Glutamatergic neuron (in vitro differentiated cells): ENCODE measurements at regions not wholly inside any gene's neighbourhood (a gene's known extent, or its start where the extent isn't known, plus 50 kb on each side); places are given as distances from the start of the nearest gene placed in this dataset.

Experiments
- DNase-seq: peaks from one replicate; pipeline ENCODE4 v3.0.0; 2022
- H3K27ac Mint-ChIP-seq: one replicate; pipeline ENCODE4 v1.8.0; 2020; ENCODE audit warnings: mild to moderate bottlenecking, mixed read lengths, inconsistent platforms; ENCODE audit not compliant: unreplicated experiment
- H3K27me3 Mint-ChIP-seq: one replicate; pipeline ENCODE4 v1.8.0; 2020; ENCODE audit warnings: mild to moderate bottlenecking, moderate library complexity, mixed read lengths, inconsistent platforms; ENCODE audit not compliant: unreplicated experiment
- H3K36me3 Mint-ChIP-seq: one replicate; pipeline ENCODE4 v1.8.0; 2020; ENCODE audit warnings: mild to moderate bottlenecking, mixed read lengths, inconsistent platforms; ENCODE audit not compliant: unreplicated experiment
- H3K4me1 Mint-ChIP-seq: one replicate; pipeline ENCODE4 v1.8.0; 2020; ENCODE audit warnings: mild to moderate bottlenecking, low read depth, mixed read lengths, inconsistent platforms; ENCODE audit not compliant: unreplicated experiment
- H3K4me3 Mint-ChIP-seq: one replicate; pipeline ENCODE4 v1.8.0; 2020; ENCODE audit warnings: mild to moderate bottlenecking, mixed read lengths, inconsistent platforms; ENCODE audit not compliant: unreplicated experiment
- H3K9me3 Mint-ChIP-seq: one replicate; pipeline ENCODE4 v1.8.0; 2020; ENCODE audit warnings: mild to moderate bottlenecking, moderate library complexity, mixed read lengths, inconsistent platforms; ENCODE audit not compliant: unreplicated experiment
- TF ChIP-seq, protein P1 (sequence below): fragments of 200-600 bp; sonication (generic); IDR thresholded peaks from one replicate; pipeline ENCODE4 v1.5.0; 2021; ENCODE audit not compliant: partially characterized antibody, unreplicated experiment

DNA sequence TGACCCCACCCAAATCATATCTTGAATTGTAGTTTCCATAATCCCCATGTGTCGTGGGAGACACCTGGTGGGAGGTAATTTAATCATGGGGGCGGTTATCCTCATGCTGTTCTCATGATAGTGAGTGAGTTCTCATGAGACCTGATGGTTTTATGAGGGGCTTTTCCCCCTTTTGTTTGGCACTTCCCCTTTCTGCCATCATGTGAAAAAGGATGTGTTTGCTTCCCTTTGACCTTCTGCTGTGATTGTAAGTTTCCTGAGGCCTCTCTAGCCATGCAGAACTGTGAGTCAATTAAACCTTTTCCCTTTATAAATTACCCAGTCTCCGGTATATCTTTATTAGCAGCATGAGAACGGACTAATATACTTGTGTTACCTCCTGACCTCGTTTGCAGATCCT is 156.6 kb upstream of the MTNR1B start:
- Mint-ChIP-seq H3K4me1 (peaks cover 5% of the 10 kb centered on the region), H3K4me3 (no peak overlapping the region), H3K9me3 (no peaks in the 10 kb centered on the region), H3K36me3 (peaks cover 5% of the 10 kb centered on the region), H3K27ac (no peak overlapping the region), H3K27me3 (peaks cover 2% of the 10 kb centered on the region)
- TF ChIP-seq, protein P1, sequence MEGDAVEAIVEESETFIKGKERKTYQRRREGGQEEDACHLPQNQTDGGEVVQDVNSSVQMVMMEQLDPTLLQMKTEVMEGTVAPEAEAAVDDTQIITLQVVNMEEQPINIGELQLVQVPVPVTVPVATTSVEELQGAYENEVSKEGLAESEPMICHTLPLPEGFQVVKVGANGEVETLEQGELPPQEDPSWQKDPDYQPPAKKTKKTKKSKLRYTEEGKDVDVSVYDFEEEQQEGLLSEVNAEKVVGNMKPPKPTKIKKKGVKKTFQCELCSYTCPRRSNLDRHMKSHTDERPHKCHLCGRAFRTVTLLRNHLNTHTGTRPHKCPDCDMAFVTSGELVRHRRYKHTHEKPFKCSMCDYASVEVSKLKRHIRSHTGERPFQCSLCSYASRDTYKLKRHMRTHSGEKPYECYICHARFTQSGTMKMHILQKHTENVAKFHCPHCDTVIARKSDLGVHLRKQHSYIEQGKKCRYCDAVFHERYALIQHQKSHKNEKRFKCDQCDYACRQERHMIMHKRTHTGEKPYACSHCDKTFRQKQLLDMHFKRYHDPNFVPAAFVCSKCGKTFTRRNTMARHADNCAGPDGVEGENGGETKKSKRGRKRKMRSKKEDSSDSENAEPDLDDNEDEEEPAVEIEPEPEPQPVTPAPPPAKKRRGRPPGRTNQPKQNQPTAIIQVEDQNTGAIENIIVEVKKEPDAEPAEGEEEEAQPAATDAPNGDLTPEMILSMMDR = no peak
- DNase-seq = no peak

DNA sequence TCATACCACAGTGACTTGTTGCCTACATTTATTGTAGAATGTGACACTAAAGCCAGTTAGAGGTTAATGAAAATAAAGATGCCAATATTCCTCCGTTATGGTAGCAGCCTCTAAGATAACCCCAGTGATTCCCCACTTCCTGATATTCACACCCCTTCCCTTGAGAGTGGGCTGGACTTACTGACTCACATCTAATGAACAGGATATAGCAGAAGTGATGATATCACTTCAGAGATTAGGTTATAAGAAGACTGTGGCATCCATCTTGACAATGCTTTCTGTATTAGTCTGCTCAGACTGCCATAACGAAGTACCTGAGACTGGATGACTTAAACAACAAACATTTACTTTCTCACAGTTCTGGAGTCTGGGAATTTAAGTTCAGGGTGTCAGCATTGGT is 149.6 kb upstream of the MTNR1B start:
- peaks cover 7% of the 10 kb centered on the region for H3K36me3 Mint-ChIP-seq
- H3K4me1 Mint-ChIP-seq = peaks cover 8% of the 10 kb centered on the region
- no peak for DNase-seq
- no peaks in the 10 kb centered on the region for H3K9me3 Mint-ChIP-seq
- no peaks in the 10 kb centered on the region for H3K27me3 Mint-ChIP-seq
- no peak overlapping the region for H3K27ac Mint-ChIP-seq
- TF ChIP-seq, protein P1 = no peak
- no peak overlapping the region for H3K4me3 Mint-ChIP-seq

DNA sequence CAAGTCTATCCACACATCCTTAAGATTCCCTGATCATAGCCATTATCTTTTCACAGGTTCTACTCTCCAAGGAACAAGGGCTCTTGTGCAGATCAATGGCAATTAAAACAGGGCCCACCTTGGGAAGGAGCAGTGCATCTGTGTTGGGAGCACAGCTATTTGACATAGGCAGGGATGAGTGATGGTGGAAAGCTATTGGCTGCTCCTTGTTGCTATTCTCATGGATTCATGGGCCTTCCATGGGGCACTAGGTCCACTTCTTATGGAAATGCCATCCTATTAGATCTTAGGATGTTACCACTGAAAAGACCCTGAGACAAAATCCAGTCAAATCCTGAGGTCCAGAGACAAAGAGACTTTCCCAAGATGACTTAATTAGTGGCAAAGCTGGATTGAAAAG is 148.6 kb upstream of the MTNR1B start:
- Mint-ChIP-seq H3K36me3 (peaks cover 5% of the 10 kb centered on the region), H3K4me3 (no peak overlapping the region), H3K27ac (no peak overlapping the region), H3K4me1 (peaks cover 8% of the 10 kb centered on the region), H3K27me3 (no peaks in the 10 kb centered on the region), H3K9me3 (no peaks in the 10 kb centered on the region)
- TF ChIP-seq, protein P1 = no peak
- DNase-seq = no peak

DNA sequence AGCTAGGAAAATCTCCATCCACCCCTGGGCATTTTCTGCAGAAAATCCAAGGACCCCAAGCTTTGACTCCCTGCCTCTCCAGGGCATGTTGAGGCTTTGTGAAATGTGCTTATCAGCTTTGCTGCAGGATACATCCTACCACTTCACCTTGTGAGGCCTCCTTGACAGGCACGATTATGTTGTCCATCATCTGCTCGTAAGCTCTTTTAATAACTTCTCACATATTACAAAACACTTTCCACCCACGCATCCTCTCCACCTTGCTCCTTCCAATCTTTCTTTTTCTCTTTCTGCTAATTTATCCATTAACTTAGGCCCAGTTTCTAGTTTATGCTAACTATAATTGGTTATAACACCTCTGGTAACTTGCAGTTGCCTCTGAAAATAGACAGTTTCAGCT is 147.0 kb upstream of the MTNR1B start:
- H3K27me3 Mint-ChIP-seq = no peaks in the 10 kb centered on the region

DNA sequence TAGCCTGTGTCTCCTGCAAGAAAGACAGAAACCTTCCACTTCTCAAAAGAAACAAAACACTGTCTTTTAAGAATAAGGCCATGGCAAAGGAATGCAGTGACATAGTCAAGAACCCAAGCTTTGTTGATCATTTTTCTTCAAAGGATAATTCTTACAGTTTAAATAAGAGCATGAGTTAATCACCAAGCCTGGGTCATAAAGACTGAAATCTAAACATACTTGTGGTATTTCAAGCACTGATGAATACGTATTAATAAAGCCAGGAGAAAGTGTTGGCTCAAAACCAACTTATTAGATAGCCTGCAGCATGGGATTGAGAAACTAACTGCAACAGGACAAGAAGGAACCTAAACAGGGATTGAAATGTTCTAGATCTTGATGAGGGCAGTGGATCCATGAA is 143.3 kb upstream of the MTNR1B start:
- Mint-ChIP-seq H3K27ac (no peak overlapping the region), H3K4me3 (no peak overlapping the region), H3K36me3 (peaks cover 5% of the 10 kb centered on the region), H3K4me1 (peaks cover 40% of the 10 kb centered on the region), H3K27me3 (peaks cover 7% of the 10 kb centered on the region), H3K9me3 (peaks cover 9% of the 10 kb centered on the region)
- DNase-seq = no peak
- TF ChIP-seq, protein P1 = no peak

More for the DNA sequence above, 147.0 kb upstream of the MTNR1B start:
- TF ChIP-seq, protein P1 = no peak
- Mint-ChIP-seq H3K4me1 (peaks cover 8% of the 10 kb centered on the region), H3K4me3 (no peak overlapping the region), H3K36me3 (peaks cover 5% of the 10 kb centered on the region), H3K9me3 (peaks cover under 1% of the 10 kb centered on the region), H3K27ac (no peak overlapping the region)
- no peak for DNase-seq
